K562 (cell line): ENCODE measurements at regions not wholly inside any gene's neighbourhood (a gene's known extent, or its start where the extent isn't known, plus 50 kb on each side); places are given as distances from the start of the nearest gene placed in this dataset.

Experiments used
- ATAC-seq: fragments of 200-7000 bp; cut with Tn5 transposase; 3 replicates; pipeline ENCODE4 v1.9.1; 2020; ENCODE audit warnings: moderate library complexity
- BruUV-seq: library from RNA; stranded (reverse); fragments of 400-500 nt; replicated peaks from 2 replicates; lab custom pipeline; 2021; lab: Mats Ljungman, UMichigan
- CTCF ChIA-PET: fragments of 300-600 bp; formaldehyde crosslinking; extraction: SDS; loops from one replicate; lab custom pipeline; 2021; ENCODE audit warnings: low intra/inter-chr PET ratio; lab: Yijun Ruan, JAX
- POLR2A ChIA-PET: fragments of 300-600, 350-650 bp; sonication (Branson Sonifier 250); formaldehyde crosslinking; extraction: SDS; loops from one replicate; lab custom pipeline; 2021; ENCODE audit warnings: antibody characterized with exemption, inconsistent platforms; lab: Yijun Ruan, JAX
- DNase-seq, 4 experiments: peaks; one replicate each; pipeline versions ENCODE4 v3.0.0 to v3.0.0-alpha.2; 2011 to 2018; ENCODE audit warnings: low spot score in 3 of 4, mixed read lengths in 3 of 4; ENCODE audit errors: extremely low read depth in 1 of 4
- FAIRE-seq: peaks from 2 replicates; lab custom pipeline; 2011; peaks lifted over from hg19 to GRCh38; lab: Jason Lieb, UNC
- H2AFZ ChIP-seq: 2 replicates; pipeline ENCODE4 v1.6.0; 2011; ENCODE audit warnings: low read depth, low read length, control low read depth, inconsistent platforms
- H3K27ac ChIP-seq: fragments of 200-600 bp; 3 replicates; pipeline ENCODE4 v1.8.0; 2011; ENCODE audit warnings: low read depth, mild to moderate bottlenecking, control low read depth, inconsistent platforms, low read length, moderate library complexity, mixed read lengths; ENCODE audit errors: extremely low read depth
- H3K27me3 ChIP-seq, 2 experiments: fragments of 300-600 bp in 1 of 2; 2 replicates in 1 of 2; 3 replicates in 1 of 2; pipeline versions ENCODE4 v1.6.0 to v1.8.0; 2011; ENCODE audit warnings: inconsistent platforms in 2 of 2, low read length in 2 of 2, mild to moderate bottlenecking in 1 of 2, mixed read lengths in 1 of 2, moderate library complexity in 1 of 2; ENCODE audit not compliant: control insufficient read depth in 2 of 2, insufficient read depth in 2 of 2
- H3K36me3 ChIP-seq: fragments of 300-600 bp; 3 replicates; pipeline ENCODE4 v1.8.0; 2011; ENCODE audit warnings: mild to moderate bottlenecking, low read length, inconsistent platforms; ENCODE audit not compliant: control insufficient read depth, insufficient read depth
- H3K4me1 ChIP-seq, 2 experiments: fragments of 200-600 bp in 1 of 2; replicated peaks in 1 of 2; 2 replicates in 1 of 2; 3 replicates in 1 of 2; pipeline versions ENCODE4 v1.5.1 to v1.8.0; 2011; ENCODE audit warnings: inconsistent platforms in 2 of 2, low read length in 2 of 2, mild to moderate bottlenecking in 1 of 2, mixed read lengths in 1 of 2, moderate library complexity in 1 of 2; ENCODE audit not compliant: control insufficient read depth in 2 of 2, insufficient read depth in 2 of 2
- H3K4me2 ChIP-seq: 2 replicates; pipeline ENCODE4 v1.6.1; 2011; ENCODE audit warnings: low read length, control low read depth, inconsistent platforms, mixed read lengths; ENCODE audit not compliant: insufficient read depth
- H3K4me3 ChIP-seq: fragments of 200-600 bp; sonication (generic), shearing (Covaris generic); 2 replicates; pipeline ENCODE4 v1.5.1; 2016; ENCODE audit warnings: control low read depth, inconsistent platforms
- H3K79me2 ChIP-seq: fragments of 200-600 bp; 3 replicates; pipeline ENCODE4 v1.8.0; 2011; ENCODE audit warnings: low read length, inconsistent platforms; ENCODE audit not compliant: control insufficient read depth, insufficient read depth
- H3K9ac ChIP-seq, 2 experiments: 2 replicates each; pipeline versions ENCODE4 v1.6.0 to v1.6.1; 2011; ENCODE audit warnings: low read depth in 2 of 2, low read length in 2 of 2, control low read depth in 1 of 2, inconsistent platforms in 1 of 2, mild to moderate bottlenecking in 1 of 2, mixed read lengths in 1 of 2; ENCODE audit not compliant: insufficient read depth in 1 of 2
- H3K9me1 ChIP-seq: one replicate; pipeline ENCODE4 v1.6.0; 2011; ENCODE audit warnings: inconsistent platforms, mild to moderate bottlenecking, low read length, moderate library complexity; ENCODE audit not compliant: control insufficient read depth, insufficient read depth
- H3K9me3 ChIP-seq: replicated peaks from 2 replicates; pipeline ENCODE4 v1.5.1; 2011; ENCODE audit warnings: low read depth, low read length, inconsistent platforms; ENCODE audit not compliant: control insufficient read depth, insufficient read depth
- H4K20me1 ChIP-seq: replicated peaks from 2 replicates; pipeline ENCODE4 v1.6.1; 2011; ENCODE audit warnings: low read length, inconsistent platforms, mixed read lengths; ENCODE audit not compliant: control insufficient read depth, insufficient read depth
- CTCF ChIP-seq, 3 experiments: IDR thresholded peaks in 2 of 3; conservative IDR thresholded peaks in 1 of 3; 2 replicates each; pipeline ENCODE4 v1.5.1; 2011 to 2012; ENCODE audit warnings: low read length in 3 of 3, mild to moderate bottlenecking in 3 of 3, control low read depth in 2 of 3, improper control_type of control experiment in 1 of 3, inconsistent platforms in 1 of 3, low read depth in 1 of 3, mixed read lengths in 1 of 3, moderate library complexity in 1 of 3; ENCODE audit not compliant: insufficient read depth in 2 of 3
- E2F8 ChIP-seq: fragments of 450-650 bp; IDR thresholded peaks from 2 replicates; pipeline ENCODE4 v1.7.1; 2018; ENCODE audit warnings: mild to moderate bottlenecking, low read depth; ENCODE audit not compliant: partially characterized antibody
- HDAC6 ChIP-seq: IDR thresholded peaks from 2 replicates; pipeline ENCODE4 v1.6.1; 2012; ENCODE audit warnings: low read depth, mild to moderate bottlenecking, control low read depth, inconsistent platforms, low read length, moderate library complexity
- LCOR ChIP-seq: sonication (generic); formaldehyde crosslinking; IDR thresholded peaks from 2 replicates; pipeline ENCODE4 v1.8.0; 2022; ENCODE audit warnings: mild to moderate bottlenecking, missing genetic modification reagents
- PHB2 ChIP-seq: fragments of 450-650 bp; IDR thresholded peaks from 2 replicates; pipeline ENCODE4 v1.6.1; 2017; ENCODE audit warnings: low read depth
- RERE ChIP-seq: sonication (generic); formaldehyde crosslinking; IDR thresholded peaks from 2 replicates; pipeline ENCODE4 v1.8.0; 2023; ENCODE audit warnings: missing genetic modification reagents, mild to moderate bottlenecking, borderline replicate concordance
- SMAD4 ChIP-seq: fragments of 250-450 bp; sonication (Bioruptor Pico); conservative IDR thresholded peaks from 2 replicates; pipeline ENCODE4 v1.8.0; 2021; ENCODE audit warnings: inconsistent platforms, mild to moderate bottlenecking, moderate library complexity
- SMARCE1 ChIP-seq: fragments of 450-650 bp; IDR thresholded peaks from 2 replicates; pipeline ENCODE4 v1.7.1; 2016; ENCODE audit warnings: mild to moderate bottlenecking
- ZNF274 ChIP-seq: IDR thresholded peaks from 2 replicates; pipeline ENCODE4 v1.6.1; 2011; ENCODE audit warnings: low read depth, mild to moderate bottlenecking, low read length, moderate library complexity, borderline replicate concordance
- ZNF316 ChIP-seq: fragments of 450-650 bp; IDR thresholded peaks from 2 replicates; pipeline ENCODE4 v1.6.1; 2016
- ZNF586 ChIP-seq: fragments of 450-650 bp; formaldehyde crosslinking; conservative IDR thresholded peaks from 2 replicates; pipeline ENCODE4 v1.4.0; 2020; ENCODE audit warnings: mild to moderate bottlenecking, moderate library complexity
- WGBS: fragments of 100-300 bp; shearing (Covaris generic); methylation state at CpG from one replicate; pipeline ENCODE4 v1.1.6; 2016; ENCODE audit warnings: low coverage, mixed read lengths; ENCODE audit not compliant: insufficient coverage; ENCODE audit errors: missing lambda C conversion rate; 5-methylcytosine and 5-hydroxymethylcytosine counted together
- in situ Hi-C: fragments of 300-500 bp; cut with MboI; formaldehyde crosslinking; loops from 4 replicates; pipeline ENCODE4 v1.15.0; 2018; ENCODE audit warnings: inconsistent platforms, mixed read lengths
- intact Hi-C: fragments of 100-400 bp; cut with micrococcal nuclease; formaldehyde crosslinking; loops from 2 replicates; pipeline ENCODE4 v1.14.2; 2022

- TF ChIP-seq E2F8 (no peak), ZNF586 (CRISPR knock-in tag) (no peak)
Observed at GRCh38 chr4:45646885-45647590, 476.8 kb downstream of the GABRG1 start (continued).

GRCh38 chr4:45640281-45640680 is 483.6 kb downstream of the GABRG1 start:
- DNase-seq (no peak), ATAC-seq (no peak), FAIRE-seq (no peak)
- Histone ChIP-seq H3K36me3 (no peaks in the 10 kb centered on the region), H4K20me1 (no peaks in the 10 kb centered on the region), H3K9ac (no peak overlapping the region), H2AFZ (no peak overlapping the region), H3K27me3 (no peaks in the 10 kb centered on the region), H3K9me3 (no peaks in the 10 kb centered on the region), H3K4me1 (no peaks in the 10 kb centered on the region), H3K4me3 (no peak overlapping the region), H3K27ac (no peak overlapping the region), H3K79me2 (no peaks in the 10 kb centered on the region), H3K4me2 (no peak overlapping the region), H3K9me1 (no peaks in the 10 kb centered on the region)
- CTCF ChIA-PET: no interaction called here
- in situ Hi-C loops: no loop called here
- intact Hi-C loops: no loop called here
- TF ChIP-seq ZNF274 (no peak), RERE (CRISPR knock-in tag) (no peak), SMARCE1 (no peak), CTCF (IDR thresholded peaks at IDR 0.05 in 2 of 3, conservative IDR thresholded peaks at IDR 0.05 in 1 of 3; ENCODE audit: insufficient read depth in 2 of 3, low read depth in 1 of 3, low read length in 3 of 3) (no peak), SMAD4 (CRISPR knock-in tag) (no peak), PHB2 (no peak), LCOR (CRISPR knock-in tag) (no peak), ZNF316 (no peak), HDAC6 (no peak)
- no TSS peak for BruUV-seq
- POLR2A ChIA-PET: no interaction called here
- WGBS: 2% methylated on average over 6 of the region's 6 CpGs
